GDM1 (cell line): ENCODE measurements at regions not wholly inside any gene's neighbourhood (a gene's known extent, or its start where the extent isn't known, plus 50 kb on each side); places are given as distances from the start of the nearest gene placed in this dataset.
"Not testable (repeated sequence)": the region's sequence is repeated elsewhere in the genome, so short reads cannot be mapped to it uniquely, and the experiment has no call there.

Experiments used
- DNase-seq: peaks from one replicate; lab custom pipeline; 2025; lab: John Stamatoyannopoulos, UW

DNA sequence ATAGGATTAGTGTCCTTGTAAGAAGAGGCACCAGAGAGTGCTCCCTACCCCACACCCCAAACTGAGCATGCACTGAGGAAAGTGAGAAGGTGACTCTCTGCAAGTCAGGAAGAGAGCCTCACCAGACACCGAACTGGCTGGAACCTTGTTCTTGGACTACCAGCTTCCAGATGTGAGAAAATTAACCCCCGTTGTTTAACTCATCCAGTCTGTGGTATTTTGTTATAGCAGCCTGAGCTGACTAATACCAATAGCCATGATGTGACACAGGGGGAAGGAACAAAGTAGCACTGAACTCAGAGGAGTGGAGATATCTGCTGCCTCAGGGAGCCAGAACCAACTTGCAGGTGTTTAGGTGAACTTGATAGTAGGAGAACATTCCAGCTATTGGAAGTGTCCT lies 415.2 kb upstream of the ZMIZ1 start:
- DNase-seq, result no peak

DNA sequence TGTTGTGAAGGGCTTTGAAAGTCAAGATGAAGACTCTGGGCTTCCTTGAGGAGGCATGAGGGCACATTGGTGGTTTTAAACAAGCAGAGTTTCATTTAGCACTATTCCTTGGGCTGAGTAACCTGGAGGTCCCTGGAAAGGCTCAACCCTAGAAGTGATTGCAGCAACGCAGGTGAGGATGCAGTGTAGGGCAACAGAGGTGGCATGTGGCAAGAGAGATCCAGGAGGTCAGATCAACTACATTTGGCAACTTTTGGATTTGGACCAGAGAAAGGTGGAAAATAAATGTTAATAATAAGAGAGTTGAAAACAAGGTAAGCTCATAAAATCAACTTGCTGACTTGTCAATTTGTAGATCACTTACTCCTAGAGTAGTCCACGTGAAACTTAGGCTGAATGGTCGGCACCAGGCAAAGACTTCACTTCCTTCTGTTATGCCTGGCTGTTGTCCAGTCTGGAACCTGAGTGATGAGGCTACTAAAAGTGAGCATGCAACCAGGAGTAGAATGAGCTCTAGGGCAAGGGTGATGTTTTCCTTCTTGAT lies 414.6 kb upstream of the ZMIZ1 start:
- no peak for DNase-seq

DNA sequence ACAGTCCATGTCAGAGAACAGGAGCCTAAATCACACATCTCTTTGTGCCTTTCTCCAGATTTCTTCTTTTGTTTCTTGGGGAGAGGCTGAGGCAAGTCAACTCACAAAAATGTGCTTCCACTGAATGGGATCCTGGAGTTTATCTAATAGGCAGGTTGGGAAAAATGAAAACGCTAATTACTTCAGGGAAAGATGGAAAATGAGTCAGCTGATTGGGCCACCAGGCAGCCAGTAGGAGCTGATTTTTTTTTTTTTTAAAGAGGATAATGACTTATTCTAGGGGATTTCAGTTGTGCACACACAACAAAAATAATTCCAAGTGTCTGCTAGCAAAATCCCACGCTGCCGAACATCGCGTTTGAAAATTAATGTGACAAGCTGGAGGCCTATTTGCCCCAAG lies 412.8 kb upstream of the ZMIZ1 start:
- DNase-seq, result no peak

DNA sequence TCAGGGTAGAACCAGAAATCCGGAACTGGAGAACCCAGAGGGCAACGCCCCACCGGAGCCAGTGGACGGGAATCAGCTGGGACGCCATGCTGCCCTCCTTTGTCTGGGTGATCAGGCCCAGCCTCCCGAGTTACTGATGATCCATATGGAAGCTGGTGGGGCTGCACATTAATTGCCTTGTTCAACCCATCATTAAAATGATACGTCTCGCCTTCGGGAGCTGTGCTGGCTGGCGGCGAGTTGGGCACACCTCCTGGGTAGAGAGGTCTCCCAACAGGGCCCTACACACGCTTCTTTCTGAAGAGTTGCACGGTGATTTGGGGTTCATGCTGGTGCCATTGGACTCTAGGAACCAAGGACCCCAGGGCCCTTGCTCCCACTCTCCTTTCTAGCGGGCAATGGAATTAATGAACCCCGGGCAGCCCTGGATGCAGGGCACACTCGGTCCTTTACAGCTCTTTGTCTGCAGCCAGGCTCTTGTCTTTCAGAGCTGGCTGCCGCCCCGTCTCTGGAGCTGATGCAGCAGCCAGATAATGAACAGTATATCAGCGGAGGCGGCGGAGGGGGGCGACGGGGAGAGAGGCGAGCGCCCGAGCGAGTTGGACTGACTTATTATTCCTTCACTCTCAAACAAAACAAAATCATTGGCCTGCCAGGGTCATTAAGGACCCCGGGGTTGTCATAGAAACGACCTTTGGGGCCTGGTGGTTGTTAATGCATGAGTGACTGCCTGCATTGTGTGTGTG lies 412.2 kb upstream of the ZMIZ1 start:
- DNase-seq, result no peak

DNA sequence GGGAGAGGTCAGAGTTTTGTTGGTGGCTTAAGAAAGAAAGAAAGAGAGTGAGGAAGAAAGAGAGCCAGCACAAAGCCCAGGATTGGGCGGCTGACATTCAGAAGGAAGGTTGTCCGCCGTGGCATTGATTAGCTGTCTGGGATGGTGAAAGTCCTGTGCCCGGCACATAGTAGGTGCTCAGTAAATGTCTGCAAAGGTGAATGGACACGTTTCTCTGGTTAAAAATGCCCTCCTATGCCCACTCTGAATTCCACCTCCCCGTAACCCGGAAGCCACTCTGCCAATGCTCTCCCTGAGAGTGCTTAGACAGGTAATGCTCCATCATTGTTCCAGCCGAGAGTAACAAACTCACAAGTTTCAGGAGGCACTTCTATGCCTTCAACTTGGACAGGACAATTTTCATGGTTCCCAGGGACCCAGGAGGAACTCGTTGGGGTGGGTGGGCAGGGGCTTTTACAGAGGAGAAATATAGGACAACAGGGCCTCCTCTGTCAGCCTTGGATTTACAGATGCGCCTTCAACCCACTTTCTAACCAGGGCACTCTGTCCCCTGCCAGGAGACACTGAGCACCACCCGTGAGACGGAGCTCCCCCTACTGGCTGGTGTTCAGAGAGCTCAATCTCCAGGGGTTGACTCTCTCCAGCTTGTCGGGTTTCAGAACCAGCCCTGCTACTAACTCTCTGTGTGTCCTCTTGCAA lies 411.5 kb upstream of the ZMIZ1 start:
- DNase-seq, result peak; percentile 64

DNA sequence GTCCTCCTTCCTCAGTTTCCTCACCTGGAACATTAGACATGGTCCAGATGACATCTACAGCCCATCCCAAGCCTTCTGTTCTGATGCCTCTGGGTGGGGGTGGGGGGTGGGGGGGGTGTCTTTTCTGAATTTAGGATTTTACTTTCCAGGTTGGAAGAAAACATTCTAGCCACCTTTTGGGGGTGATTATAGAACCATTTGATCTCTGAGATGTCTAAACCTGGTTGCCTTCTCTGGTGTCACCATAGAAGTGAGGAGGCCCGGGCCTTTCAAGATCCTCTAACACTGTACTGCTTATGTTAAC lies 411.0 kb upstream of the ZMIZ1 start:
- DNase-seq, result no peak

DNA sequence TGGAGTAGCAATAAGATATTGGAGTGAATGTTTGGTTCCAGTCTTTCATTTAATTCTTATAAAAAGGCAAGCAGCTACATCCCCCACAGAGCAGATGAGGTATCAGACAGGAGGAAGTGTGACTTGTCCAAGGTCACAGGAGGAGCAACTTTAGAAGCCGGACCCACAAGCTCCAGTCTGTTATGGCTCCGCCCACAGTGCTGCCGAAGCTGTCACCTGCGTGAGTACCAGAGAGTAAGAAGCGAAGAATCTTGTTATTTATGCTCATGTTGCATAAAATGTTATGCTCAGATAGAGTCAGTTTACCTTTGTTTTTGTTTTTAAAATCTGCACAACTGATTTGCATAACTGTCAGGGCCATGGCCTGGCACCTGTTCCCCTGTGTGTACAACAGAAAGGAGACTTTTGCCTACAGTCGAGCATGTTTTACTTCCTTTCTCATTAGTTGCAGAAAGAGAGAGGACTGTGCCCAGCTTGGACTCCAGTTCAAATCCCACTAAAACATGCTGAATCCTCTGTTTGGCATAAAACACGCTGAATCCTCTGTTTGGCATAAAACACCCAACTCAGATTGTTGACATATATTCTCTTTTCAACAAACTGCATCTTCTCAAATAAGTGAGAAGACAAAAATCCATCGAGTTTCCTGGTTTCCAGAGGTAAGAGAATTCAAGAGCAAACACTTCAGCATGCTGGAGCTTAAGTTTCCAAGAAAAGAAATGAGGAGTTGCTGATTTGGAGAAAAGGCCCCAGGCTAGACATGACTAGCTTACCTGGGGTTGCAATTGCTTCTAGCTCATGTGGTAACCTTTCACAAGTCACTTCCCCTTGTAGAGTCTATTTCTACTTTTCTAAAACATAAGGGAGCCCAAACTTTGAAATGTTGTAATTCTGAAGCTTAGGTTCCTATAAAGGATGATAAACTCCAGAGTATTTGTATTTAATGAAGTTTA lies 409.8 kb upstream of the ZMIZ1 start:
- no peak for DNase-seq

DNA sequence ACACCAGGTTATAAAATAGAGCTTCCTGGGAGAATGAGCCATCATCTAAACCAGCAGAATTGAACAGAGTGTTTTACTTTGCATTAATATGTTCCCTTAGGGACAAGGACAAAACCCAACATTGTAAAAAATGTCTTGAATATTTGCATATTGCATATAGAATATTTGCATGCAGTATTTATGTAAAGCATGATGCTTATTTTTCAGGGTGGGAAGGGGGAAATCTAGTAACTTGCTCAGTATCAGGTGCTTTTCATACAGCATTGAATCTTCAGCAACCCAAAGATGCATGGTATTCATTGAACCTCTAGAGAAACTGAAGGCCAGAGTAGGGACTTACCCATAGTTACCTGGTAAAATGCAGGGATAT lies 409.2 kb upstream of the ZMIZ1 start:
- no peak for DNase-seq

DNA sequence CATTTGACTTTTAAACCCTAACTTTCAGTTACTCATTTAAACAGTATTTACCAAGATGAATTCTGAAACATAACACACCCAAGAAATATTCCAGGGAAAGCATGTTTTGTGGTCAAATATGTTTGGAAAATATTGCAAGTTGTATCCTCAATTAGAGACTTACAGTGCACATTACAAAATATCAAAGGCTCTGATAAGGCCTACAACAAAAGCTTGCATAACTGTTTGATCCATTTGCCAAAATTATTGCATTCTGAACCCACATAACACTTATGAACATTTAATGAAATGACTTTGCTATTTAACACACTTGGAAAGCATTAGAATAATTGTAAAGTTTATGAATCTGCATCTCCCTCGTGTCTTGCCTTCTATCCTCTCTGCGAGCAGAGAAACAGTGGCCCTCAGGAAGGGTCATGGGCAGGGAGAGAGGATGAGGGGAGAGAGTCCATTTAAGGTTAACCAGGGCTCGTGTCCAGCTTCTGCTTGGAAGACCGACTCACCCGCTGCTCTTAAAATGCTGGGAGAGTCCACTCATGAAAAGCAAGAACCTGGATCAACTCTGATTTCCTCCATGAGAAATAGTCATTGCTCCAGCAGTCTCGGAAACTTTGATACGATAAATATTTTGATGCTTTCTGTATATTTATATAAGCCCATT lies 408.2 kb upstream of the ZMIZ1 start:
- DNase-seq, result no peak

DNA sequence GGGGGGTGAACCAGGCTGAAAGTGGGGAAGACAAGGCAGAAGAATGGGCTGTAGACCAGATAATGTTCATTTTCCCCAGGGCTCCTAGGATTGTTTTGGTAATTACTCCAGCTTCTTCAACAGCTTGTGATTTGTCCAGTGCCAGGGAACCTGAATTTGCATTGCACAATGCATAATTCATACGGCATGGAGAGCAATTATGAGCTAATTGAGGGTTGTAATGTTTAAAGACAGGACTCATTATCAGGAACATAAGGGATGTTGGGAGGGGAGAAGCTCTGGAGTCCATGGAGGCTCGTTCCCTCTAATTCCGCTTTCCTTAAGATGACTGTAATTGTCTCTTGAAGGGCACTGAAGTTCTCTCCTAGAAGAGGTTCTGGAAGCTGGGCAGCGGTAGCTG lies 405.0 kb upstream of the ZMIZ1 start:
- no peak for DNase-seq

DNA sequence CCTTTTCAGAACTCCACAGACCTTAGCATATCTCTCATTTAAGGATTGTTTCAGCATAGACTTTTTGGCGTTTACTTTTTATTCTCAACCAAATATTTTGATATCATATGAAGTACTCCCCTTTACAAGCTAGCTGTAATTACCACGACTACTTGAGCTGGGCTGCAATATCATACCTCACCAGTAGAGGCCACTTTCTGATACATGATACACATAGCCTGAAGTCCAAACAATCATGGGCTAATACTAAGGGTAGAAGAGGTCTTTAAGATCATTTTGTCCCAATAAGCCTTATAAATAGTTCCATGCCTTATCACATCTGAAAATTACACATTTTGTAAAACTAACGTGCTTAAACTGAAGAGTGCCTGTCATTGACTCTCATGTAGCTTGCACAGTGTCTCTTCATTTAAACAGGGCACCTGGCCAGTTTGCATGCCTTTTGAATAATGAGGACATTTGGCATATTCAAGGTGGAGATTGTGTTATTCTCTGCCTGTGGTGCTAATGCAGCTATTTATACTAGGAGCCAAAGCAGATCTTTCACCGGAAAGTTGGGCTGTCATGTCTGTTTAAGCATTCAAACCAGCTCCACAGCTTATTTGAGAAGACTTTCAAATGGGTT lies 403.7 kb upstream of the ZMIZ1 start:
- no peak for DNase-seq

DNA sequence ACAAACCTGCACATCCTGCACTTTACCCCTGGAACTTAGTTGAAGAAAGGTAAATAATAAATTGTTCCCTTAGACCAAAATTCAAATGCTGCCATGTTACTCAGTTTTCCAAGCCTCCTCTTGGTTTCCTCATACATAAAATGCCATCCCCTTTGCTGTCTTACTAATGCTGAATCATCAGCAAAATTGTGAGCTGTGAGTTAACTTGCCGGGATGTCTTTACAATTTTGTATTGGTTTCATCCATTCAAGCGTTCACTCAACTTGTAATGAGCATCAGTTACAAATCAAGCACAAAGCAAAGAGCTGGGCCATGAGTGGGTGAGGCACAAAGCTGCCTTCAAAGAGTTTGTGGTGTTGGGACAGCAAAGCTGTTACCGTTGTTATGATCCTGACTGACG lies 395.8 kb upstream of the ZMIZ1 start:
- DNase-seq, result no peak

DNA sequence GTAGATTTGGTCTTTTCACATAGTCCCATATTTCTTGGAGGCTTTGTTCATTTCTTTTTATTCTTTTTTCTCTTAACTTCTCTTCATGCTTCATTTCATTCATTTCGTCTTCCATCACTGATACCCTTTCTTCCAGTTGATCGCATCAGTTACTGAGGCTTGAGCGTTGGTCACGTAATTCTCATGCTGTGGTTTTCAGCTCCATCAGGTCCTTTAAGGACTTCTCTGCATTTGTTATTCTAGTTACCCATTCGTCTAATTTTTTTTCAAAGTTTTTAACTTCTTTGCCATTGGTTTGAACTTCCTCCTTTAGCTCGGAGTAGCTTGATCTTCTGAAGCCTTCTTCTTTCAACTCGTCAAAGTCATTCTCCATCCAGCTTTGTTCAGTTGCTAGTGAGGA lies 387.6 kb upstream of the ZMIZ1 start:
- not testable (repeated sequence) for DNase-seq

DNA sequence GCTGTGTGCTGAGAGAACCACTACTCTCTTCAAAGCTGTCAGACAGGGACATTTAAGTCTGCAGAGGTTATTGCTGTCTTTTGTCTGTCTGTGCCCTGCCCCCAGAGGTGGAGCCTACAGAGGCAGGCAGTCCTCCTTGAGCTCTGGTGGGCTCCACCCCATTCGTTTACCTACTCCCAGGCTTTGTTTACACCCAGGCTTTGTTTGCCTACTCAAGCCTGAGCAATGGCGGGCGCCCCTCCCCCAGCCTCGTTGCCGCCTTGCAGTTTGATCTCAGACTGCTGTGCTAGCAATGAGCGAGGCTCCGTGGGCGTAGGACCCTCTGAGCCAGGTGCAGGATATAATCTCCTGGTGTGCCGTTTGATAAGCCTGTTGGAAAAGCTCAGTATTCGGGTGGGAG lies 386.8 kb upstream of the ZMIZ1 start:
- not testable (repeated sequence) for DNase-seq

DNA sequence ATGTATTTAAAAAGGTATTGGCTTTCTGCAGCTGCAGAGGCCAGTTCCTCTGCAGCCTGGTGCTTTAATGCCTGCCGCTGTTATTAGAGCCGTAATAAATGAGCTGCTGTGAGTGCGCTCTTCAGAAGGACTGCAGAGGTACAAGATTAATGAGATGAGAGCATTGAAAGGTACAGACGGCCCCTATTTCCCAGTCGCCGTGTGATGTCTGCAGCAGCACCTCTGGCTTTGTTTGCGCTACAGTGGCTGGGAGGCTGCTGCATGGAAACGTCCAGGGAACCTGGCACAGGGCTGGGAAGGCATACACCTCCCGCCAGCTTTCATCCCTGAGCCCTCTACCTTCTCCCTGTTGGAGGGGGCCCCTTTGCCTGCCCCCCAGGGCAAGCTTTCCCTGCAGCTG lies 383.8 kb upstream of the ZMIZ1 start:
- DNase-seq, result no peak

DNA sequence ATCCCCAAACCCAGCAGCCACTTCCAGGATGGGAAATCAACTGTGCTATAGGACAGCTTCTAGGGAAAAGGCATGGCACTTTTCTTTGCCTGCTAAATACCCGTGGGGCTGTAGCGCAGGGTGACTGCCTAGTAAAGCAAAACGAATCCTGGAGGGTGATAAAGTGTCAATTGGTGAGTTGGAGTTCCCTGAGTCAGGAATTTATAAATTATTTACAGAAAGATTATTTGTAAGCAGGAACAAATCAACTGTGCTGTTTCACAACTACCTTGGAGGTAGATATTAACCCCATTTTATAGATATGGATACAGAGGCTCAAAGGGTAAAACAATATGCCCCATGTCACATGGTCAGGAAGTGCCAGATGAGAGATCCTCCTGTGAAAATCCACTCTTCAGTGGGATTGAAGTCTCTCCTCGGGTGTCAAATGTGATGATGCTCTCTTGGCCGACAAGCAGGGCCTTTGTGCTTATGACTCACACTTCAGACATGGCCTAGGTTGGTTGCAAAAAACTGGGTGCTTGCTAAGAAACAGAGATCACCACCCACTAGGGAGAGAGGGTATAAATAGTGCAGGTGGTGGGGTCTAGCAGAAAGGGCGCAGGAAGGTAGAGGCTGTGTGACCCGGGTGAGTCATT lies 383.2 kb upstream of the ZMIZ1 start:
- no peak for DNase-seq

DNA sequence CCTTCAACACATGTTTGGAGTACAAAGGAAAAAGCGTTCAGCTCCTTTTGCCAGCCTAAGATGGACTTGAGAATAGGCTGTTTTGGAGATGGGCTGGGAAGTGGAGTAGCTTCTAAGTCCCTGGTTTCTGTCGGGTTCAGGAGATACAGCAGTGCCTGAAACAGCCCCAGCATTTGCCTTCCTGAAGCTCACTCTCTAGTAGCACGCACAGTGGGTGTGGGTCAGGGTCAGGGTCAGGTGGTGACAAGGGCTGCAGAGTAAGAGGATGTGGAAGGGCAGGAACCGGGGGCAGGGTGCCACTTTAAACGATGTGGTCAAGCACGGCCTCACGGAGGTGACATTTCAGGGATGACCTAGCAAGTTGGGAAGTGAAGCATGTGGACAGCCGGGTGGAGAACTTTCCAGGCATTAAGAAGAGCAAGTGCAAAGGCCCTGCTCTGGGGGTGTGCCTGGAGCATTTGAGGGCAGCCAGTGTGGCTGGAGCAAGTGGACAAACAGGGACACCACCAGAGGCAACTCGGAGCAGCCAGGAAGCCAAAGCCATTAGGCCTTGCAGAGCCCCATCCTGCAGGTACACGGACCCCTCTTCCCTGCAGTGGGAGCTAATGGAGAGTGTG lies 382.2 kb upstream of the ZMIZ1 start:
- DNase-seq, result no peak

DNA sequence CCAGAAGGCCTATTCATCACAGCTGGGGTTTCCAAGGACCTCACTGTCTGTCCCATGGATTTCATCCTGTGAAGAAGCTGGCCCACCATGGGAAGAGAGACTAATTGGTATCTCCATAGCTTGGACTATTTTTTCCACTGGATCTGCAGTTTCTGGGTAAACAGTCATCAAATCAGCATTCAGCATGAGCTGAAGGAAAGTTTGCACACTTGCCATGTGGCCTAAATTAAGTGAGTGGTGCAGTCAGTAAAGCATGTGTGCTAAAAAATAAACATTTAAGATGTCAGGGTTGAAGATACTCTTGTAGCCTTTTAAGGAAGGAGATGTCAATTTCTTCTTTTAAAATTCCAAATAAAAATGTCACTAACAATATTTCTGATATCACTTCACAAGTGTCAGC lies 381.1 kb upstream of the ZMIZ1 start:
- no peak for DNase-seq

DNA sequence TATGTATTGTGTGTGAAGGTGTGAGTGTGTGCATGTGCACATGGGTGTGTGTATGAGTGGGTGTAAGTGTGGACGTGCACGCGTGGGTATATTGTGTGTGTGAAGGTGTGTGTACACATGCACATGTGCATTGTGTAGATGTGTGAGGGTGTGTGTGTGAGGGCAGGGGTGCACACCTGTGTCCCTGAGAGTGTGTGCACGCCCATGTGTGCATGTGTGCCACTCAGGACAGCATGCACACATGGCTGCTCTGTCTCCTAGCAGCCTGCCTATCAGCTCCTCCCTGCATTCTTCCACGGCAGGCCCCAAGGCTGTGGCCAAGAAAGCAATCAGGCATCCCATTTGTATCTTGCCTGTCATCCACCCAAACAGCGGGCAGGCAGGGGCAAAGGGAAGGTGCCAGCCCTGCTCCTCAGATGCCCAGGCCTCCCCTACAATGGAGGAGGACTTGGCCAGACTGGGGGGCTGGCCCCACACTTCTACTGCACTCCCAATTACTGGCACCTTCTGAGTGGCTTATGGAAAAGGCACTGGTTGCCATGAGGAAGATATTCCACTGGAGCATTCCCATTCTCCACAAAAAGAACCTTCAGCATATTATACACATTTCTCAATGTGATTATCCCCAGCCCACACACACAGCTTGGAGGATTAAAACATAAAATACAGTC lies 380.4 kb upstream of the ZMIZ1 start:
- DNase-seq, result no peak

DNA sequence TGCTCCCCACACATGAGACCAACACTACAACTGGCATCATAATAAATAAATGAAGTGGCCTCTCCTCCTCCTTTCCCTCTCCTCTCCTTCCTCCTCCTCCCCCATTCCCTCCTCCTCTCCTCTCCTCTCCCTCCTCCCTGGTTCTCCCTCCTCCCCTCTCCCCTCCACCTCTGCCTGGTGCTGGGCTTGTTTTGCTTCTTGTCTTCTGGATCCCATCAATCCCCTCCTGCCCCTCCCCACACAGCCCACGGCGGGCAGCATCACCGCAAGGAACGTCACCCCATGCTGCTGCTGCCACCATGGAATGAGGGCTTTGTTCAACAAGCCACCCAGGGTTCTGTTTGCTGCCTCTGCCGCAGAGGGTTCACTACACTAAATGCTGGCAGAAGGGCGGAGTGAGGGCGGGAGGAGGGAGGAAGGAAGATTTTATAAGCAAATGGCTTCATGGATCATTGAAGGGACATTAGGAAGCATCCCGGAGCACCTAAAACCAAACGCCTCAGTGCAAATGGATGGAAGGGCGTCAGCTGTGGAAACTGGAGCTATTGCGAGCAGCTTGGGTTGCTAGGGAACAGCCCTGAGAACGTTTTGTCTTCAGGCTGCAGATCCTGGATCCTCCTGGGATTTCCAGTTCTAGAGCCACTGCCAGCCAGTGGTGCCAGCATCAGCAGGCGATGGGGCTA lies 379.7 kb upstream of the ZMIZ1 start:
- no peak for DNase-seq
